ENCODE measurements at regions not wholly inside any gene's neighbourhood (a gene's known extent, or its start where the extent isn't known, plus 50 kb on each side); places are given as distances from the start of the nearest gene placed in this dataset.

GRCh38 chr5:106420102-106420501, 1250.6 kb downstream of the EFNA5 start:
- no peak overlapping the region for H3K4me3 ChIP-seq (ENCODE audit: low read depth, low read length, poor library complexity, severe bottlenecking)
- no peaks in the 10 kb centered on the region for H3K9me3 ChIP-seq (ENCODE audit: low read depth, low read length, poor library complexity, severe bottlenecking)
- H3K27ac ChIP-seq (ENCODE audit: low read depth, low read length, poor library complexity, severe bottlenecking): no peak overlapping the region
- ChIA-PET POLR2A (ENCODE audit: low non-redundant PET) (no interaction called here), CTCF (no interaction called here)
- intact Hi-C loops (cut with micrococcal nuclease; ENCODE audit: unreplicated experiment): no loop called here
- H3K27me3 ChIP-seq (replicated peaks; ENCODE audit: insufficient read depth, low read depth, low read length, poor library complexity): no peaks in the 10 kb centered on the region
- TF ChIP-seq EZH2 (IDR thresholded peaks at IDR 0.05; ENCODE audit: borderline replicate concordance, low read depth, low read length, poor library complexity, severe bottlenecking) (no peak), CTCF (conservative IDR thresholded peaks at IDR 0.05; ENCODE audit: low read depth, low read length) (no peak)
- no peaks in the 10 kb centered on the region for H3K4me1 ChIP-seq (ENCODE audit: insufficient read depth, low read length, poor library complexity, severe bottlenecking)
- BruUV-seq (replicated peaks): no TSS peak
- no peaks in the 10 kb centered on the region for H3K36me3 ChIP-seq (ENCODE audit: insufficient read depth, low read length, poor library complexity, severe bottlenecking)
- no peak for DNase-seq (ENCODE audit: low spot score)

- ChIA-PET CTCF (no interaction called here), POLR2A (ENCODE audit: low non-redundant PET) (no interaction called here)
- no peaks in the 10 kb centered on the region for H3K27me3 ChIP-seq (replicated peaks; ENCODE audit: insufficient read depth, low read depth, low read length, poor library complexity)
- TF ChIP-seq CTCF (conservative IDR thresholded peaks at IDR 0.05; ENCODE audit: low read depth, low read length) (no peak), EZH2 (IDR thresholded peaks at IDR 0.05; ENCODE audit: borderline replicate concordance, low read depth, low read length, poor library complexity, severe bottlenecking) (no peak)
- intact Hi-C loops (cut with micrococcal nuclease; ENCODE audit: unreplicated experiment): no loop called here
- no peak overlapping the region for H3K4me3 ChIP-seq (ENCODE audit: low read depth, low read length, poor library complexity, severe bottlenecking)
- no peaks in the 10 kb centered on the region for H3K36me3 ChIP-seq (ENCODE audit: insufficient read depth, low read length, poor library complexity, severe bottlenecking)
- H3K27ac ChIP-seq (ENCODE audit: low read depth, low read length, poor library complexity, severe bottlenecking): no peak overlapping the region
- H3K9me3 ChIP-seq (ENCODE audit: low read depth, low read length, poor library complexity, severe bottlenecking): no peaks in the 10 kb centered on the region
- no peak for DNase-seq (ENCODE audit: low spot score)
- H3K4me1 ChIP-seq (ENCODE audit: insufficient read depth, low read length, poor library complexity, severe bottlenecking): no peaks in the 10 kb centered on the region
- BruUV-seq (replicated peaks): no TSS peak
Observed at GRCh38 chr5:106418196-106418595, 1252.5 kb downstream of the EFNA5 start.

- H3K27me3 ChIP-seq (replicated peaks; ENCODE audit: insufficient read depth, low read depth, low read length, poor library complexity): no peaks in the 10 kb centered on the region
- CTCF ChIA-PET: no interaction called here
- H3K4me1 ChIP-seq (ENCODE audit: insufficient read depth, low read length, poor library complexity, severe bottlenecking): no peaks in the 10 kb centered on the region
- H3K4me3 ChIP-seq (ENCODE audit: low read depth, low read length, poor library complexity, severe bottlenecking): no peak overlapping the region
- no peaks in the 10 kb centered on the region for H3K9me3 ChIP-seq (ENCODE audit: low read depth, low read length, poor library complexity, severe bottlenecking)
- H3K36me3 ChIP-seq (ENCODE audit: insufficient read depth, low read length, poor library complexity, severe bottlenecking): no peaks in the 10 kb centered on the region
- no TSS peak for BruUV-seq (replicated peaks)
- no peak overlapping the region for H3K27ac ChIP-seq (ENCODE audit: low read depth, low read length, poor library complexity, severe bottlenecking)
- POLR2A ChIA-PET (ENCODE audit: low non-redundant PET): interaction anchor here (0.6 kb wide), 1 partner anchor 227 kb away, joined by 5 read pairs; no protein-coding TSS in a partner anchor
- no peak for DNase-seq (ENCODE audit: low spot score)
- intact Hi-C loops (cut with micrococcal nuclease; ENCODE audit: unreplicated experiment): no loop called here
- TF ChIP-seq EZH2 (IDR thresholded peaks at IDR 0.05; ENCODE audit: borderline replicate concordance, low read depth, low read length, poor library complexity, severe bottlenecking): no peak
- TF ChIP-seq CTCF (conservative IDR thresholded peaks at IDR 0.05; ENCODE audit: low read depth, low read length): no peak
Observed at GRCh38 chr5:106417566-106417965, 1253.2 kb downstream of the EFNA5 start.

Data from A673 (cell line).